MM.1S (cell line): ENCODE measurements at regions not wholly inside any gene's neighbourhood (a gene's known extent, or its start where the extent isn't known, plus 50 kb on each side); places are given as distances from the start of the nearest gene placed in this dataset.

Experiments
- EZH2phosphoT487 ChIP-seq: fragments of 300-600 bp; sonication (generic); IDR thresholded peaks from 2 replicates; pipeline ENCODE4 v1.6.1; 2018; ENCODE audit warnings: antibody characterized with exemption, low read length
- TF ChIP-seq, protein P1 (sequence below): fragments of 300-600 bp; sonication (generic); IDR thresholded peaks from 2 replicates; pipeline ENCODE4 v1.5.1; 2016; ENCODE audit warnings: antibody characterized with exemption, low read length, mixed read lengths

DNA sequence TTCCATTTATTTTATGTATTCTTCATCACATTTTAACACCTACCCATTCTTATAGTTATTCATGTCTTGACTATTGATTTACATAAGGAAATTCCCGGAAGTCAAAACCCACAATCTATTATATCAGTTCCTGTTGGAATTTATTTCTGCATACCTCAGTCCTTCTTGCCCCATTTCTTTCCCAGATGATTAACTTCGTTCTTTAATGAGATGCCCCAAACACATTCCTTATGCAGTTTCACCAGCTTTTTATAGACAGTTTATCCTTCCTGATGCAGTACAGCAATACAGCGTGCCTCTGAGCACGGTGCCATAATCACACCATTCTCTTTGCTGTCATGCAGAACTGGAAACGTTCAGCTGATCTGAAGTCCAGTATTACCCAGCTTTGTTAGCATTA lies 175.8 kb upstream of the NANOGP8 start:
- TF ChIP-seq, protein P1, sequence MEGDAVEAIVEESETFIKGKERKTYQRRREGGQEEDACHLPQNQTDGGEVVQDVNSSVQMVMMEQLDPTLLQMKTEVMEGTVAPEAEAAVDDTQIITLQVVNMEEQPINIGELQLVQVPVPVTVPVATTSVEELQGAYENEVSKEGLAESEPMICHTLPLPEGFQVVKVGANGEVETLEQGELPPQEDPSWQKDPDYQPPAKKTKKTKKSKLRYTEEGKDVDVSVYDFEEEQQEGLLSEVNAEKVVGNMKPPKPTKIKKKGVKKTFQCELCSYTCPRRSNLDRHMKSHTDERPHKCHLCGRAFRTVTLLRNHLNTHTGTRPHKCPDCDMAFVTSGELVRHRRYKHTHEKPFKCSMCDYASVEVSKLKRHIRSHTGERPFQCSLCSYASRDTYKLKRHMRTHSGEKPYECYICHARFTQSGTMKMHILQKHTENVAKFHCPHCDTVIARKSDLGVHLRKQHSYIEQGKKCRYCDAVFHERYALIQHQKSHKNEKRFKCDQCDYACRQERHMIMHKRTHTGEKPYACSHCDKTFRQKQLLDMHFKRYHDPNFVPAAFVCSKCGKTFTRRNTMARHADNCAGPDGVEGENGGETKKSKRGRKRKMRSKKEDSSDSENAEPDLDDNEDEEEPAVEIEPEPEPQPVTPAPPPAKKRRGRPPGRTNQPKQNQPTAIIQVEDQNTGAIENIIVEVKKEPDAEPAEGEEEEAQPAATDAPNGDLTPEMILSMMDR: no peak
- TF ChIP-seq EZH2phosphoT487: no peak
